GM18499 (cell line): ENCODE measurements at regions not wholly inside any gene's neighbourhood (a gene's known extent, or its start where the extent isn't known, plus 50 kb on each side); places are given as distances from the start of the nearest gene placed in this dataset.

ENCODE experiments used
- ATAC-seq: cut with Tn5 transposase; IDR thresholded peaks from one replicate; pipeline ENCODE4 v1.9.1; 2021; ENCODE audit warnings: moderate number of reproducible peaks; ENCODE audit not compliant: insufficient read depth, unreplicated experiment

GRCh38 chr21:16650714-16651366, 862.0 kb upstream of the CXADR start:
- no peak for ATAC-seq

DNA sequence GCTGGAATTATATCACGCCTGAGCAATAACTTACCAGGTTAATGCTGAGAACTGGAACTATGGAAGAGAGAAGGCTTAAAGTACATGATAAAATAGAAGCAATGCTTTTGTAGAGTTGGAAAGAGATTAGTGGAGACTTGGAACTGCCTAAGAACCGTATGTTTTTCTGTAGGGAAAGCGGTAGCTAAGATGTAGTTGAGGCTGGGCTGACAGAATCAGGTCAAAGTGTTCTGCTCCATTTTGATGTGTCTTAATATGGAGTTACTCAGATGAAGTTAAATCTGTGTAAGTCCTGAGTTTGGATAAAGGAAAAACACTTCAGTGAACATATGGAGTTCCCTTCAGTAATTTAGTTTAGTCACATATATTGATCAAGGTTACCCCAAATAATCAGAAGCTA, 860.9 kb upstream of the CXADR start:
- ATAC-seq: no peak

GRCh38 chr21:16663436-16663835, 849.4 kb upstream of the CXADR start:
- ATAC-seq: no peak

GRCh38 chr21:16667395-16667794, 845.4 kb upstream of the CXADR start:
- ATAC-seq: no peak

GRCh38 chr21:16674949-16675348, 837.9 kb upstream of the CXADR start:
- no peak for ATAC-seq

DNA sequence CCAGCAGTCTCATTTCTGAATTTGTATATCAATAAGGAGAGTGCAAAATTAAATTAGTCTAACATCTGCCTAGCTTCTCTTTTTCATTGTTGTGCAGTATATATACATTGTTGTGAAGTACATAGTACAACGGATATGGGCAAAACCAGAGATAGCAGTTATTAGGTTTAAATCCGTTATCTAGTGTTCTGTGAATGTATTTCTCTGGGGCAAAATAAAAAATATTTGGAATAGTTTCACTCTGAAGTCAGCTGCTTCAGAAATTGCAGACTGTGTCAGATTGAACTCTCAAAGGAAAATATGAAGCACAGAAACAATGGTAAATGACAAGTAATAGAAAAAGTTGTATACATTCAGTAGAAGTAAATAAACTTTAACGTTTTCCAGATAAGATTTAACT, 836.5 kb upstream of the CXADR start:
- no peak for ATAC-seq

GRCh38 chr21:16678429-16679160, 834.2 kb upstream of the CXADR start:
- no peak for ATAC-seq

- no peak for ATAC-seq
Observed at GRCh38 chr21:16695074-16695473, 817.8 kb upstream of the CXADR start.

DNA sequence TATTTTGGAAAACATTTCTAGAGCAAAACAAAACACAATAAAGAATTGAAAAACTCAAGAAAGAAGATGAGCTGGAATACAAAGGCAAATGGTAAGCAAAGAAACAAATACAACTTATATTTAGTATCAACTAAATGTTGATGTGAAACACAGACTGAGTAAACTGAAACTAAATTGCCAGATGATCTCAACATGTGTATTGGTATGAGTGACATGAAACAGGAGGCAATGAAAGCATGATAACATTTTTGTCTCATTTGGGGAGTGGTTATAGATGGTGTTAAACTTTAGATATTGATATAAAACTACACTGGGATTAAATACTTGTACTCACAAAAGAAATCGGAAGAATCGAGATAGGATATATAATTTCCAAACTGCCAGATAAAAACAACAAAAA, 805.6 kb upstream of the CXADR start:
- ATAC-seq: no peak

- ATAC-seq: no peak
Observed at GRCh38 chr21:16708101-16708835, 804.6 kb upstream of the CXADR start.

GRCh38 chr21:16709866-16710550, 802.8 kb upstream of the CXADR start:
- ATAC-seq: no peak

GRCh38 chr21:16711757-16712156, 801.1 kb upstream of the CXADR start:
- no peak for ATAC-seq

DNA sequence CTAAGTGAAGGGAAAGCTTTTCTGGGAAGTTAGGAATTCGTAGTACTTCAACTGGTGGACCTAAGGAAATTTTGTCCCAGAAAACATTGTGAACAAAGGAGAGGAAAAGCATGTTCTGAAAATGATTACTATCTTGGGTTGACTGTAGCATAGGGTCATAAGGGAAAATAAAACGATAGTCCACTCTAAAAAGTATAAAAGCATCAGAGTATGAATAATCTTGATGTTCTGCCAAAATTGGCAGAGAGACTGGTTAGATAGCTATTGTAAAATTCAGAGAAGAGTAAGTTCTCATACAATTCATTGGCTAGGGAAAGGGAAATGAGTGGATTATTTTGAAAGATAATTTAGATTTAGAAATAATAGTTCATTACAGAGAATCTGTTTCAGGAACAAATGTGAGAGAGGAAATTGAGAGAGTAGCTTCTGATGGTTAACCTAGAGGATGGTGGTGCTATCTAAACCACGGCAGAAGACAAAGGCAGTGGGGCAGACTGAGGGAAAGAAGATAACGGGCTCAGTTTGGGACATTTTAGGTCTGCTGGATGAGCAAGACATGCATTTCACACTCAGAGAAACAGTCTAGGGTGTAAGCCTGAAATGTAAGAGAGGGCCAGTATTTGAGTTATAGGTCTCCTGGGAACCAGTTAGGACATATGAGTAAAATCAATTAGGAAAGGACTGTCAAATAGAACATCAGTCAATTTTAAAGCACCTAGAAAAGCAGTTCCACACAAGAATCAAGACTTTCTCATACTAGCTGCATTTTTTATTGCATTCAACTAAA, 799.3 kb upstream of the CXADR start:
- no peak for ATAC-seq

- ATAC-seq: no peak
Observed at GRCh38 chr21:16740511-16740910, 772.3 kb upstream of the CXADR start.

DNA sequence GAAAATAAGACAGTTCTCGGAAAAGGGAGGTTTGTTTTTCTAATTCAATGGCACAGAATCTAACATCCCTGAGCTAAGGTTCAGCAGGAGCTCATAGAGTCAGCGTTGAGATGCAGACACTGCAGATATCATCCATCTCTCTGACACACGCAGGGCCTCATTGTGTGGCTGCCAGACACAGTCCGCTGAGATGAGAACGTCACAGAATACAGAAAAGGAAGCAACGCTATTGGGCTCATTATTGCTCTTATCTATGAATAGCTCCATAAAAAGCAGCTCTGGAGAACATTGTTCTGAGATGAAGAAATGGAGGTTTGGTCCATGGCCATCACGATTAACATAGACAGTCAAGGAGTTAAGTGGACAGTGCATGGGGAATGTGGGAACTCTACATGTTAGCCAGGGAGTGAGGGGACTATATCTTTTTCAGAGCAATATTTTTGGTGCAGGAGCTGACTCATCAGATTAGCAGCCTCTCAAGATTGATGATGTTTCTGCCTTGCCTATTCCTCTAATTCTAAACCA, 771.6 kb upstream of the CXADR start:
- ATAC-seq: no peak

DNA sequence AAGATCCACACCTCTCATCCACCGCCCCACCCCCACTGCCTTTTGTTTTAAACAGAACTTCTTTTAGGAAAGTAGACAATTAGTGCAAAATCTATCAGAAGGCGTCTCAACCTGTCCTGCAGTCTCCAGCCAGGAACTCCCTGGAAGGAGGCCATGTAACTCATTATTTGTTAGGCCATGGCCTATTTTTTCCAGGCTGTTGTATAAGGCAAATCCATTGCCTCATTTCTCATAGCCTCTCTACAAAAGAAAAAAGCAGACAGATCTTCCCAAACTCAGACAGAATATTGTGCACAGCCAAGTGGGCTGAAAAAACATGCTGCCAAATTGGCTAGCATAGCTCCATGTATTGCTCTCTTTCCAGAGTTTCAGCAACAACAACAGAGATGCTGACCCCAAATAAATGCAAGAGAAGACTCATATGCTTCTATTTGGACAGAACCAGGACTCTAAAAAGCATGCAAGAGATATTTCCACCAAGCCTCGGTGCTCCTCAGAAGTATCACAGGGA, 770.7 kb upstream of the CXADR start:
- ATAC-seq: no peak

- no peak for ATAC-seq
Observed at GRCh38 chr21:16742741-16743140, 770.1 kb upstream of the CXADR start.

DNA sequence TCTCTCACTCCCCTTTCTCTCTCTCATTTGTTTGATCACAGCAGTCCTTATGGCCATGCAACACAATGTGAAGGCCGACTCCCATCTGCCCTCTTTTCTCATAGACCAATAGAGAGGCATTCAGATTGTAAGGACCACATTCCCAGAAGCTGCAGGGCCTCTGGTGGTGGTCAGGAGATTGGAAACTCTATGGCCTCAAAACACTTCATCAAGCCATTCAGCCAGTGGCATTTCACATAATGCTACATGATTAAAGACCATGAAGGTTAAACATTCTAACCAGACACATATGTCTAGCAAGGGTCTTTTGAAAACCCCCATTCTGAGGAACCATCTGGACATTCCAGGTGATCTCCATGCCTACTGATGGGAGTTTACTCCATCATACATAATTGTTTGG, 769.5 kb upstream of the CXADR start:
- ATAC-seq: no peak

- ATAC-seq: no peak
Observed at GRCh38 chr21:16750926-16751325, 761.9 kb upstream of the CXADR start.
